AG04450 (cell line): ENCODE measurements at regions not wholly inside any gene's neighbourhood (a gene's known extent, or its start where the extent isn't known, plus 50 kb on each side); places are given as distances from the start of the nearest gene placed in this dataset.

ENCODE experiments used
- CTCF ChIA-PET: fragments of 300-600, 350-600 bp; formaldehyde crosslinking; extraction: SDS; loops from one replicate; lab custom pipeline; 2022; ENCODE audit warnings: antibody characterized with exemption, inconsistent platforms; lab: Charles Lee
- POLR2A ChIA-PET: fragments of 350-600 bp; formaldehyde crosslinking; extraction: SDS; loops from one replicate; lab custom pipeline; 2021; ENCODE audit warnings: antibody characterized with exemption, inconsistent platforms; lab: Yijun Ruan, JAX
- DNase-seq: peaks from one replicate; pipeline ENCODE4 v3.0.0-alpha.2; 2011; ENCODE audit warnings: low read depth, low spot score
- H3K27ac ChIP-seq: one replicate; pipeline ENCODE4 v1.5.1; 2012; ENCODE audit warnings: low read depth, low read length, control low read depth
- H3K27me3 ChIP-seq: one replicate; pipeline ENCODE4 v1.6.0; 2012; ENCODE audit warnings: low read length; ENCODE audit not compliant: control insufficient read depth, insufficient read depth
- H3K4me3 ChIP-seq: 2 replicates; pipeline ENCODE4 v1.5.1; 2011; ENCODE audit warnings: mild to moderate bottlenecking, low read depth, low read length, control low read depth
- H3K9me3 ChIP-seq: 2 replicates; pipeline ENCODE4 v1.5.1; 2012; ENCODE audit warnings: low read length; ENCODE audit not compliant: control insufficient read depth, insufficient read depth
- CTCF ChIP-seq: IDR thresholded peaks from 2 replicates; pipeline ENCODE4 v1.5.1; 2011; ENCODE audit warnings: low read depth, low read length, control low read depth, inconsistent platforms

GRCh38 chr6:22512686-22513427 is 56.5 kb upstream of the HDGFL1 start:
- Histone ChIP-seq H3K4me3 (no peak overlapping the region), H3K9me3 (no peaks in the 10 kb centered on the region), H3K27me3 (no peaks in the 10 kb centered on the region), H3K27ac (no peak overlapping the region)
- peak; percentile 48 for DNase-seq
- no peak for TF ChIP-seq CTCF
- ChIA-PET POLR2A (no interaction called here), CTCF (no interaction called here)

GRCh38 chr6:22513667-22514066 is 55.7 kb upstream of the HDGFL1 start:
- TF ChIP-seq CTCF, result no peak
- H3K27me3 ChIP-seq, result no peaks in the 10 kb centered on the region
- H3K9me3 ChIP-seq, result no peaks in the 10 kb centered on the region
- no peak overlapping the region for H3K27ac ChIP-seq
- ChIA-PET POLR2A (no interaction called here), CTCF (no interaction called here)
- H3K4me3 ChIP-seq, result no peak overlapping the region
- DNase-seq, result no peak

GRCh38 chr6:22519237-22519636 is 50.1 kb upstream of the HDGFL1 start:
- H3K27me3 ChIP-seq, result no peaks in the 10 kb centered on the region
- DNase-seq, result no peak
- H3K27ac ChIP-seq, result no peak overlapping the region
- no peak overlapping the region for H3K4me3 ChIP-seq
- TF ChIP-seq CTCF, result no peak
- CTCF ChIA-PET, result no interaction called here
- POLR2A ChIA-PET, result no interaction called here
- H3K9me3 ChIP-seq, result no peaks in the 10 kb centered on the region
